Stimulated activated naive CD8-positive, alpha-beta T cell treated with anti-CD3 and anti-CD28 coated beads, Interleukin-15, amount 100 ng/mL, for 72 hours (primary cell): ENCODE measurements at regions not wholly inside any gene's neighbourhood (a gene's known extent, or its start where the extent isn't known, plus 50 kb on each side); places are given as distances from the start of the nearest gene placed in this dataset.

ENCODE experiments used
- ATAC-seq: fragments of 150-1000 bp; cut with Tn5 transposase; 2 replicates; pipeline ENCODE4 v1.10.0; 2021; ENCODE audit warnings: mild to moderate bottlenecking, moderate library complexity
- DNase-seq, 2 donors: peaks; one replicate each; pipeline ENCODE4 v3.0.0; 2021 to 2022
- H3K27ac Mint-ChIP-seq, 2 donors: one replicate each; pipeline ENCODE4 v1.8.0; 2022; ENCODE audit warnings: mild to moderate bottlenecking in 2 of 2, mixed read lengths in 2 of 2, moderate library complexity in 2 of 2
- H3K27me3 Mint-ChIP-seq: one replicate; pipeline ENCODE4 v1.8.0; 2022; ENCODE audit warnings: mixed read lengths
- H3K4me1 Mint-ChIP-seq: one replicate; pipeline ENCODE4 v1.8.0; 2022; ENCODE audit warnings: mild to moderate bottlenecking, mixed read lengths
- H3K4me3 Mint-ChIP-seq, 2 donors: one replicate each; pipeline ENCODE4 v1.8.0; 2022; ENCODE audit warnings: mild to moderate bottlenecking in 2 of 2, mixed read lengths in 2 of 2, moderate library complexity in 1 of 2
- H3K9me3 Mint-ChIP-seq, 2 donors: one replicate each; pipeline ENCODE4 v1.8.0; 2022; ENCODE audit warnings: mixed read lengths in 2 of 2

GRCh38 chr4:84091266-84091665, 407.8 kb downstream of the NKX6-1 start:
- Mint-ChIP-seq H3K4me3 (no peak overlapping the region), H3K9me3 (peaks cover 0 to 6% of the 10 kb centered on the region in 2 donors), H3K27me3 (no peaks in the 10 kb centered on the region), H3K4me1 (no peaks in the 10 kb centered on the region), H3K27ac (no peak overlapping the region)
- no peak for DNase-seq
- ATAC-seq, result no peak

DNA sequence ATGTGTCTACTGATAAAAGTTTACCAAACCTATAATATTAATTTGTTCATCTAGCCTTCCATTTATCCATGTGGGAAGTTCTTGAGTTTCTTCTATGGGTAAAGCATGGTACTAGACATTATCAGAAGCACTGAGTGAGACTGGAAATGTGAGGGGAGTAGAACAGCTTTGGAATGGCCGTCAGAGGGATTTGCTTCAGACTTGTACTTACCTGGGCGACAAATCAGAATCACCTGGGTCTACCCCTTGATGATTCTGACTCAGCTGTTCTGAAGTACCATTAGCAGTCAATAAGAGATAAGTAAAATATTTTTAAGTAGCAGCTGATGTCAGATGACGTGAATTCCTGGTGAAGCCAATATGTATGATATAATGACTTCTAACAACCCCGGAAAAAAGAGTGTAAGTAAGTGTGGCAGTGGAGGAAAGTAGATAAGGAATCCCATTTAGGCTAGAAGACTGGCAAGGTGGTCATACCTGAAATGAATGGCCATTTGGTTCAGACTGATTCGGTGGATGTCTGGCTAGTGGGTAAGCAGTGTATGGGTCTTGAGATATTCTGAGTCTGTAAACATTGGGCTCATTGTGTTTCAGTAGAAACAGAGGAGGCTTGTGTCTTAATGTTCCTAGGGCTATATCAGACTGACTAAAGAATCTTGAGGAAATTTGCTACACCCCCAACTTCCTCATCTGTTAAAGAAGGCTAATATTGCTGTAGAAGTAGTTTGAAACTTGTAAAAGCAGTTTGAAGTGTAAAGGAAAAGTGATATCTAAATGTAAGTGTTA, 409.2 kb downstream of the NKX6-1 start:
- Mint-ChIP-seq H3K27ac (no peak overlapping the region), H3K4me1 (no peaks in the 10 kb centered on the region), H3K9me3 (peaks cover 0 to 10% of the 10 kb centered on the region in 2 donors), H3K4me3 (no peak overlapping the region), H3K27me3 (no peaks in the 10 kb centered on the region)
- DNase-seq, result no peak
- ATAC-seq, result no peak

DNA sequence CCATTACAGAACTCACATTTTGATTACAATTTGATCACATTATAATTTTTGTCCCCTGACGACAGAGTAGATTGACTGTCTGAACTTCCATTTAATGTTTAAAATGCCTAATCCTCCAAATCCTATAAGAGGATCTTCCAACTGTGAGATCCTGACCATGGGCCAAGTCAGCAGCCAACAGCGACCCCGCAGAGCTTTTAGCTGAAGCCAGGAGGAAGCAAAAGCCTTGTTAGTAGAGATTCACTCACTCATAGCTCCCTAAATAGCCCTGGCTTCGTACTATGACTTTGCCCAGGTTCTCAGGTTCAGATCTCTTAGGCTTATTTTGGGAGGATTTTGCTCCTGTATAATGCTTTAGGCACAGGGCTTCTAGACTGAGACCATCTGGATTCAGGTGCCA, 413.1 kb downstream of the NKX6-1 start:
- ATAC-seq, result no peak
- no peaks in the 10 kb centered on the region for H3K27me3 Mint-ChIP-seq
- DNase-seq, result no peak
- no peak overlapping the region for H3K27ac Mint-ChIP-seq
- no peak overlapping the region for H3K4me3 Mint-ChIP-seq
- H3K4me1 Mint-ChIP-seq, result no peaks in the 10 kb centered on the region
- peaks cover 10 to 30% of the 10 kb centered on the region in 2 donors for H3K9me3 Mint-ChIP-seq

DNA sequence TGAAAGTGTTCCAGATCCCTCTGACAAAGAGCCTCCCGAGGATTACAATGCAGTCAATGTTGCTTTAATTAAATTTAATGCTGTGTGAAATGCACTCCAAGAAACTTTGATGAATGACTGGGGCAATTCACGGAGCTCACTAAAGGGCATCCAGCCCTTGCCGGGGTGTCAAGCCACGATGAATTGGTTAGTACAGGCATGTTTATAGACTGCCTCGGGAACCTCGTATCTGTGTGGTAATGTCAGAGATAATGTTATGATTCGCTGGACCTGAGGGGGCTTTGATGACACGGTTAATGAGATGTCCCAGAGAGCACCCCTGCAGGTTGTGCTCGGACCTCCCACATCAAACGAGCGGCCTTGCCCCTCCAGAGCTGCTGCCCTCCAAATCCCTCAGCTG, 428.8 kb downstream of the NKX6-1 start:
- Mint-ChIP-seq H3K27ac (no peak overlapping the region), H3K27me3 (peaks cover 6% of the 10 kb centered on the region), H3K4me1 (no peaks in the 10 kb centered on the region), H3K4me3 (no peak overlapping the region), H3K9me3 (peaks cover 6 to 12% of the 10 kb centered on the region in 2 donors)
- DNase-seq (no peak), ATAC-seq (no peak)

- Mint-ChIP-seq H3K27me3 (no peaks in the 10 kb centered on the region), H3K4me3 (no peak overlapping the region), H3K9me3 (peaks cover 0 to 12% of the 10 kb centered on the region in 2 donors), H3K27ac (no peak overlapping the region), H3K4me1 (no peaks in the 10 kb centered on the region)
- no peak for ATAC-seq
- no peak for DNase-seq
Measured at GRCh38 chr4:84063619-84064018, 435.5 kb downstream of the NKX6-1 start.

DNA sequence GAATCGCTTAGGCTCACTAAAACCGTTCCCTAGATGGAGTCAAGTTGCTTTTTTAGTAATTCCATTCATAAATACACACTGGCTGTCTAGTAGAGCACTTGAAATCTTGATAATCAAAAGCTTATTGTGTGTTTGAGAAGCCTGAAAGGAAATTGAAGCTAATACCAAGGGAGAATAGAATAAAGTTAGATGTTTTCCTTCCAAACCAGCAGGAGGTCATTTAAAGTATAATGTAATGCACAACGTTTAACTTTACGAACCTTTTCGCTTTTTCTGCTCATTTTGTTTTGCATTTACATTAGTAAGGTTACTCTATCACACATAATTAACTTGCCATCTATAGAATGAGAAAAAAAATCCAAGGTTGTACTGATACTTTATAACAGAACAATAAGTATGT, 440.9 kb downstream of the NKX6-1 start:
- no peak overlapping the region for H3K27ac Mint-ChIP-seq
- no peak overlapping the region for H3K4me3 Mint-ChIP-seq
- H3K4me1 Mint-ChIP-seq, result no peaks in the 10 kb centered on the region
- ATAC-seq (no peak), DNase-seq (no peak)
- no peaks in the 10 kb centered on the region for H3K27me3 Mint-ChIP-seq
- H3K9me3 Mint-ChIP-seq, result peaks cover 6% of the 10 kb centered on the region in 2 donors

DNA sequence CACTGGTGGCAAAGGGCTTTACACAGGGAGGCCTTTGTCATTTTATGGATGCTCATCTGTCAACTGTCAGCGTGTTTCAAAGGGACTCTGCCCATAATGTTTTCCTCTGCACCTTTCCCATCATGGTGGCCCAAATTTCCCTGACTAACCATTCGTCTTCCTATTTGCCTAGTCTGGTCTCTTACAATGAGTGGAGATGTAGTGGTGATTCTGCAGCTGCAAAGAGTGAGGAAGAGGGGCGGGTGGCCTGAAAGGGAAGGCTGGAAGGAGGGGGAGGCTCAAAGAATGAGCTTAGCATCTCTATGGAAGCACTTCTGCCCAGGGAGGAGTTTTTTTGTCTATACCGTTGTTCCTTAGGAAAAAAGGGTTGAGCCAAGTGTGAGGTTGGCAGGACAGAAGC, 447.5 kb downstream of the NKX6-1 start:
- H3K4me3 Mint-ChIP-seq, result no peak overlapping the region
- peaks cover 0 to 1% of the 10 kb centered on the region in 2 donors for H3K9me3 Mint-ChIP-seq
- no peak for DNase-seq
- ATAC-seq, result no peak
- H3K27me3 Mint-ChIP-seq, result no peaks in the 10 kb centered on the region
- H3K4me1 Mint-ChIP-seq, result no peaks in the 10 kb centered on the region
- H3K27ac Mint-ChIP-seq, result no peak overlapping the region

- DNase-seq (no peak), ATAC-seq (no peak)
- Mint-ChIP-seq H3K4me3 (no peak overlapping the region), H3K4me1 (no peaks in the 10 kb centered on the region), H3K27ac (no peak overlapping the region), H3K9me3 (no peaks in the 10 kb centered on the region), H3K27me3 (no peaks in the 10 kb centered on the region)
Measured at GRCh38 chr4:84051089-84051488, 448.0 kb downstream of the NKX6-1 start.

DNA sequence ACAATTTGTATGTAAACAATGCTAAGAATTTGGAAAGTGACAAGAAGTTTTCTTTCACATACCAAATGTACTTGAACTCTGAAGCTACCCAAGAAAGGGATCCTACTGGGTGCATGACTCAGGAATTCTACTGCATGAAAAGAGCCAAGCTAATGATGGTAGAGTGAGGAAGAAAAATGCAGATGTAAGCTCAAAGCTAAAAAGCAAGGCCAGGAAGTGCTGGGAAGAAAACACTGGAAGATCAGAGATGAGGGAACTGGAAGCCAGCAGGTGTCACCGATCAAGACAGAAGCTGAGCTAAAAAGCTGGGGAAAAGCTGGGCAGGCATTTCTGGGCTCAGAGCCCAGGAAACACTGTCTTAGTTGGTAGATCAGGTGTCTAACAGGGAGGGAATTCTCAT, 449.1 kb downstream of the NKX6-1 start:
- H3K27me3 Mint-ChIP-seq, result no peaks in the 10 kb centered on the region
- no peak overlapping the region for H3K27ac Mint-ChIP-seq
- no peak for ATAC-seq

DNA sequence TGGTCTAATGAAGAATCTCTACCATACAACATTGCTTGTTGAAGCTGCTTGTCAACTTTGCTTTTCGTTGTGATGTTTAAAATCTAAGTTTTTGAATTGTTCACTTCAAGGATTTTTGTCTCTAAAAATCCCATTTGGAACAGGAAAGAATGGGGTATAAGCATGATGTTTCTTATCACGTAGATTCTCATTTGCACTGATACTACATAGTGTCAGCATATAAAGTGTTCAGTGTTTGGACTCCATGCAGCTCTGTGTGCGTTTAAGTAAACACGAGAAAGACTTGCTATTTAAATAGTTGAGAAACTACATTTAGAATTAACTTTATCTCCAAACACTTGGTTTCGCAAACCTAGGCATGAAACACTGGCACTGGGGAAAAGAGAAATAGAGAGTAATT, 452.5 kb downstream of the NKX6-1 start:
- Mint-ChIP-seq H3K4me1 (no peaks in the 10 kb centered on the region), H3K9me3 (no peaks in the 10 kb centered on the region), H3K4me3 (no peak overlapping the region), H3K27me3 (no peaks in the 10 kb centered on the region), H3K27ac (no peak overlapping the region)
- ATAC-seq, result no peak
- no peak for DNase-seq

More for the DNA sequence above, 449.1 kb downstream of the NKX6-1 start:
- Mint-ChIP-seq H3K9me3 (no peaks in the 10 kb centered on the region), H3K4me3 (no peak overlapping the region), H3K4me1 (no peaks in the 10 kb centered on the region)
- no peak for DNase-seq

GRCh38 chr4:84041426-84041825, 457.7 kb downstream of the NKX6-1 start:
- H3K9me3 Mint-ChIP-seq, result no peaks in the 10 kb centered on the region
- no peaks in the 10 kb centered on the region for H3K27me3 Mint-ChIP-seq
- no peak overlapping the region for H3K27ac Mint-ChIP-seq
- no peak for DNase-seq
- ATAC-seq, result no peak
- H3K4me1 Mint-ChIP-seq, result no peaks in the 10 kb centered on the region
- H3K4me3 Mint-ChIP-seq, result no peak overlapping the region

GRCh38 chr4:84035568-84035967, 463.5 kb downstream of the NKX6-1 start:
- ATAC-seq, result no peak
- H3K4me3 Mint-ChIP-seq, result no peak overlapping the region
- no peaks in the 10 kb centered on the region for H3K4me1 Mint-ChIP-seq

DNA sequence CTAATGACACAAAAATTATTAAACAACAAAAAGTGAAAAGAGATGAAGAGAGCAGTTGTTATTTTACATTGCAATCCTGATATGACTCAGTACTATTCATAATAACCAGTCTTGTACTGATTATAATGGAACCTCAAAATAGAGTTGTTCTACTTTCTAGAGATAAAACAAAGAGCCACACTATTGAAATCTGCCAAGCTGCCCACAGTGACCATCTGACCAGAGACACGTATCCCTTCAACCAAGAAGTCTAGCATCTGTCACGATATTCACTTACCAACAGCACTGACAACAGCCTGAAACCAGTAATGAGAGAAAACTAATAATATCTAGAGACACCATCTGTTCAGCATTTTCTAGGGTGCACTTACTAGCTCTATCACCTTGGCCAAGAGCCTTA, 466.7 kb downstream of the NKX6-1 start:
- no peaks in the 10 kb centered on the region for H3K9me3 Mint-ChIP-seq
- H3K27ac Mint-ChIP-seq, result no peak overlapping the region
- H3K27me3 Mint-ChIP-seq, result no peaks in the 10 kb centered on the region
- ATAC-seq (no peak), DNase-seq (no peak)
- no peaks in the 10 kb centered on the region for H3K4me1 Mint-ChIP-seq
- no peak overlapping the region for H3K4me3 Mint-ChIP-seq

More at GRCh38 chr4:84035568-84035967, 463.5 kb downstream of the NKX6-1 start:
- Mint-ChIP-seq H3K9me3 (no peaks in the 10 kb centered on the region), H3K27ac (no peak overlapping the region), H3K27me3 (no peaks in the 10 kb centered on the region)
- DNase-seq, result no peak

DNA sequence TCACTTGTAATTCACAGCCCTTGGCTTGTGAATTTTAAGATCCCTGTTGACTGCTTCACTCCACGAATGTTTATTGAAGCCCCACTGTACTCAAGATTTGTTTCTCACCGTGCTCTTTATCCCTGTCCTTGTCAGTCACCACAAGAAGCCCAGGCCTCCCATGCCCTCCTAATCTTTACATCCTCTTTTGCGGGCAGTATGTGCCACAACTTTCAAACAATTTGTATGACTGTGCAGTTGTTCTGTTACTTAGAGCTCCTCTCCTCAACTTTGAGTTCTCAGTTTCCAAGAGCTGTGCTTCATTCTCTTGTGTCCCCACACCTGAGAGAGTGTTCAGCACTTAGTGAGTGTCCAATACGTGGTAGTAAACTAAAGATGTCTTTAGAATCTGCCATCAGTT, 467.7 kb downstream of the NKX6-1 start:
- Mint-ChIP-seq H3K4me1 (no peaks in the 10 kb centered on the region), H3K4me3 (no peak overlapping the region), H3K9me3 (no peaks in the 10 kb centered on the region), H3K27ac (no peak overlapping the region), H3K27me3 (no peaks in the 10 kb centered on the region)
- DNase-seq (no peak), ATAC-seq (no peak)

DNA sequence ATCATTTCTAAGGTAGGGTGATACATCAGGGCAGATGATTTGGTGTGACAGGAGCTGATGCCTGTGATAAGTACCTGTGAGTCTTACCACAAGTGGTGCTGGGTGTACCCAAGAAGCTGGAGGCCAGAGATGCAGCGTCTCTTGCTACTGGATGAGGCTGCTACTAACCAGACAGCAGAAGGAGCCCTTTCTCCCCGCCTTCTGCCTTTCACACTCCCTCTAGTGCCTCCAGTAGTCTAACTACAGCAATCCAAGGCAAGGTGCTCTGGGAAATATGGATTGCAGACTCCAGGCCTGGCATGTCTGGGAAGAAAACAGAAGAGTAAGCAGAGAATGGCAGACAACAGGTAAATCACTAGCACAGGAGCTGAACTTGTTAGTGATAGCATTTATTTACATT, 470.8 kb downstream of the NKX6-1 start:
- ATAC-seq (no peak), DNase-seq (no peak)
- H3K9me3 Mint-ChIP-seq, result peaks cover 0 to 5% of the 10 kb centered on the region in 2 donors
- no peak overlapping the region for H3K4me3 Mint-ChIP-seq
- no peaks in the 10 kb centered on the region for H3K27me3 Mint-ChIP-seq
- no peak overlapping the region for H3K27ac Mint-ChIP-seq
- H3K4me1 Mint-ChIP-seq, result no peaks in the 10 kb centered on the region

GRCh38 chr4:84024405-84024804, 474.7 kb downstream of the NKX6-1 start:
- Mint-ChIP-seq H3K27me3 (no peaks in the 10 kb centered on the region), H3K4me1 (no peaks in the 10 kb centered on the region), H3K9me3 (peaks cover 1 to 5% of the 10 kb centered on the region in 2 donors), H3K4me3 (no peak overlapping the region), H3K27ac (no peak overlapping the region)
- DNase-seq (no peak), ATAC-seq (no peak)

GRCh38 chr4:84022564-84022963, 476.5 kb downstream of the NKX6-1 start:
- H3K9me3 Mint-ChIP-seq, result peaks cover 8 to 10% of the 10 kb centered on the region in 2 donors
- H3K27me3 Mint-ChIP-seq, result no peaks in the 10 kb centered on the region
- no peak for DNase-seq
- no peaks in the 10 kb centered on the region for H3K4me1 Mint-ChIP-seq
- no peak for ATAC-seq
- H3K4me3 Mint-ChIP-seq, result no peak overlapping the region
- H3K27ac Mint-ChIP-seq, result no peak overlapping the region
